Vagina (tissue), 2 donors: ENCODE measurements at regions not wholly inside any gene's neighbourhood (a gene's known extent, or its start where the extent isn't known, plus 50 kb on each side); places are given as distances from the start of the nearest gene placed in this dataset.

Source experiments
- DNase-seq, 2 donors: peaks; one replicate each; pipeline ENCODE4 v3.0.0-alpha.2; 2017; ENCODE audit errors: extremely low spot score in 2 of 2
- H3K27ac ChIP-seq: fragments of 200-600 bp; sonication (generic); one replicate; pipeline ENCODE4 v1.5.1; 2019
- H3K27me3 ChIP-seq: fragments of 200-600 bp; sonication (generic); one replicate; pipeline ENCODE4 v1.5.1; 2019
- H3K36me3 ChIP-seq, 2 donors: fragments of 200-600 bp; sonication (generic); one replicate each; pipeline ENCODE4 v1.5.1; 2017 to 2019
- H3K4me1 ChIP-seq: fragments of 200-600 bp; sonication (generic); one replicate; pipeline ENCODE4 v1.5.1; 2019
- H3K4me3 ChIP-seq, 2 donors: fragments of 200-600 bp; sonication (generic); 1 replicate in 1 of 2; 2 replicates in 1 of 2; pipeline ENCODE4 v1.5.1; 2016 to 2019
- H3K9me3 ChIP-seq: fragments of 200-600 bp; sonication (generic); one replicate; pipeline ENCODE4 v1.5.1; 2019
- POLR2A ChIP-seq, 2 donors: fragments of 450-650 bp; IDR thresholded peaks; one replicate each; pipeline ENCODE4 v1.6.1; 2017; ENCODE audit warnings: antibody characterized with exemption in 2 of 2, mild to moderate bottlenecking in 2 of 2, moderate library complexity in 2 of 2
- POLR2AphosphoS5 ChIP-seq, 2 donors: sonication (generic); formaldehyde crosslinking; IDR thresholded peaks; one replicate each; pipeline ENCODE4 v1.9.0; 2017; ENCODE audit warnings: antibody characterized with exemption in 2 of 2, mild to moderate bottlenecking in 2 of 2, low read depth in 1 of 2; ENCODE audit not compliant: insufficient read depth in 1 of 2
- intact Hi-C: fragments of 100-400 bp; cut with DNase I; formaldehyde crosslinking; loops from one replicate; pipeline ENCODE4 v1.15.1; 2023
- TF ChIP-seq, protein P1 (sequence below), 3 experiments: fragments of 450-650 bp in 2 of 3; fragments of 200-600 bp in 1 of 3; sonication (generic) in 1 of 3; IDR thresholded peaks; one replicate each; pipeline ENCODE4 v1.5.1; 2017 to 2019; ENCODE audit warnings: antibody characterized with exemption in 3 of 3, mild to moderate bottlenecking in 2 of 3, moderate library complexity in 2 of 3

GRCh38 chr11:28539239-28540030 lies 431.2 kb downstream of the METTL15 start:
- no peaks in the 10 kb centered on the region for H3K9me3 ChIP-seq
- no peaks in the 10 kb centered on the region for H3K4me1 ChIP-seq
- no peak overlapping the region for H3K4me3 ChIP-seq
- no peak overlapping the region for H3K27ac ChIP-seq
- H3K36me3 ChIP-seq: no peaks in the 10 kb centered on the region
- no peaks in the 10 kb centered on the region for H3K27me3 ChIP-seq
- intact Hi-C loops: loop anchor here (10.0 kb wide), 1 partner anchor 845 kb away; no protein-coding TSS in a partner anchor
- TF ChIP-seq, protein P1, sequence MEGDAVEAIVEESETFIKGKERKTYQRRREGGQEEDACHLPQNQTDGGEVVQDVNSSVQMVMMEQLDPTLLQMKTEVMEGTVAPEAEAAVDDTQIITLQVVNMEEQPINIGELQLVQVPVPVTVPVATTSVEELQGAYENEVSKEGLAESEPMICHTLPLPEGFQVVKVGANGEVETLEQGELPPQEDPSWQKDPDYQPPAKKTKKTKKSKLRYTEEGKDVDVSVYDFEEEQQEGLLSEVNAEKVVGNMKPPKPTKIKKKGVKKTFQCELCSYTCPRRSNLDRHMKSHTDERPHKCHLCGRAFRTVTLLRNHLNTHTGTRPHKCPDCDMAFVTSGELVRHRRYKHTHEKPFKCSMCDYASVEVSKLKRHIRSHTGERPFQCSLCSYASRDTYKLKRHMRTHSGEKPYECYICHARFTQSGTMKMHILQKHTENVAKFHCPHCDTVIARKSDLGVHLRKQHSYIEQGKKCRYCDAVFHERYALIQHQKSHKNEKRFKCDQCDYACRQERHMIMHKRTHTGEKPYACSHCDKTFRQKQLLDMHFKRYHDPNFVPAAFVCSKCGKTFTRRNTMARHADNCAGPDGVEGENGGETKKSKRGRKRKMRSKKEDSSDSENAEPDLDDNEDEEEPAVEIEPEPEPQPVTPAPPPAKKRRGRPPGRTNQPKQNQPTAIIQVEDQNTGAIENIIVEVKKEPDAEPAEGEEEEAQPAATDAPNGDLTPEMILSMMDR (IDR thresholded peaks at IDR 0.05): no peak
- TF ChIP-seq POLR2A (IDR thresholded peaks at IDR 0.05): no peak
- no peak for TF ChIP-seq POLR2AphosphoS5 (IDR thresholded peaks at IDR 0.05; ENCODE audit: insufficient read depth in 1 of 2, low read depth in 1 of 2)
- DNase-seq: no peak

DNA sequence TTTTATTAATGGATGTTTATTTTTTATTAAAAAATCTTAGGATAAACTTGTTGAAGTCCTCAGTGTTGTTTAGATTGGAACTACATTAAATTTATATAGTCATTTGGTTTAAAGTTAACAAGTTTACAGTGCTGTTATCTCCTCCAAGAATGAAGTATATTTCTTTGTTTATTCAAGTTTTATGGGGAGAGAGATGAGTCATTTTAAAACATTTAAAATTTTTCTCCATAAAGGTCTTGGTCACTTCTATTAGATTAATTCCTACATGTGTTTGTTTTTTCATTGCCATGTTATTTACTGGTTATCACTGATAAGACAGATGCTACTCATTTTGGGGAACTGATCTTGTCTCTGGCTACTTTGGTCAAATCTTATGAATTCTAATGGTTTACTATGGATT lies 429.6 kb downstream of the METTL15 start:
- intact Hi-C loops: loop anchor here (10.0 kb wide), 1 partner anchor 843 kb away; no protein-coding TSS in a partner anchor
- H3K4me1 ChIP-seq: no peaks in the 10 kb centered on the region
- H3K36me3 ChIP-seq: no peaks in the 10 kb centered on the region
- H3K9me3 ChIP-seq: no peaks in the 10 kb centered on the region
- DNase-seq: no peak
- H3K27me3 ChIP-seq: no peaks in the 10 kb centered on the region
- H3K27ac ChIP-seq: no peak overlapping the region
- H3K4me3 ChIP-seq: no peak overlapping the region
- TF ChIP-seq POLR2AphosphoS5 (IDR thresholded peaks at IDR 0.05; ENCODE audit: insufficient read depth in 1 of 2, low read depth in 1 of 2): no peak
- TF ChIP-seq, protein P1 (IDR thresholded peaks at IDR 0.05): no peak
- no peak for TF ChIP-seq POLR2A (IDR thresholded peaks at IDR 0.05)

GRCh38 chr11:28536504-28537267 lies 428.5 kb downstream of the METTL15 start:
- Histone ChIP-seq H3K4me1 (no peaks in the 10 kb centered on the region), H3K36me3 (no peaks in the 10 kb centered on the region), H3K27ac (no peak overlapping the region), H3K27me3 (no peaks in the 10 kb centered on the region), H3K9me3 (no peaks in the 10 kb centered on the region), H3K4me3 (no peak overlapping the region)
- DNase-seq: no peak
- intact Hi-C loops: loop anchor here (10.0 kb wide), 1 partner anchor 842 kb away; no protein-coding TSS in a partner anchor
- TF ChIP-seq POLR2A (IDR thresholded peaks at IDR 0.05) (no peak), POLR2AphosphoS5 (IDR thresholded peaks at IDR 0.05; ENCODE audit: insufficient read depth in 1 of 2, low read depth in 1 of 2) (no peak)
- TF ChIP-seq, protein P1 (IDR thresholded peaks at IDR 0.05): no peak

GRCh38 chr11:28535677-28536076 lies 427.5 kb downstream of the METTL15 start:
- DNase-seq: no peak
- H3K36me3 ChIP-seq: no peaks in the 10 kb centered on the region
- intact Hi-C loops: loop anchor here (10.0 kb wide), 1 partner anchor 841 kb away; no protein-coding TSS in a partner anchor
- H3K27me3 ChIP-seq: no peaks in the 10 kb centered on the region
- H3K4me1 ChIP-seq: no peaks in the 10 kb centered on the region
- TF ChIP-seq POLR2AphosphoS5 (IDR thresholded peaks at IDR 0.05; ENCODE audit: insufficient read depth in 1 of 2, low read depth in 1 of 2) (no peak), POLR2A (IDR thresholded peaks at IDR 0.05) (no peak)
- TF ChIP-seq, protein P1 (IDR thresholded peaks at IDR 0.05): no peak
- H3K9me3 ChIP-seq: no peaks in the 10 kb centered on the region
- H3K27ac ChIP-seq: no peak overlapping the region
- H3K4me3 ChIP-seq: no peak overlapping the region
